ENCODE measurements at regions not wholly inside any gene's neighbourhood (a gene's known extent, or its start where the extent isn't known, plus 50 kb on each side); places are given as distances from the start of the nearest gene placed in this dataset.

GRCh38 chr5:173830421-173830820, 57.7 kb upstream of the CPEB4 start:
- DNase-seq (ENCODE audit: low read depth): no peak

GRCh38 chr5:173831196-173831914, 56.8 kb upstream of the CPEB4 start:
- DNase-seq (ENCODE audit: low read depth): no peak

GRCh38 chr5:173832386-173832785, 55.8 kb upstream of the CPEB4 start:
- no peak for DNase-seq (ENCODE audit: low read depth)

- peak; percentile 26 for DNase-seq (ENCODE audit: low read depth)
These were observed 54.8 kb upstream of the CPEB4 start for GRCh38 chr5:173833196-173833985.

- no peak for DNase-seq (ENCODE audit: low read depth)
These were observed 53.9 kb upstream of the CPEB4 start for GRCh38 chr5:173834071-173834771.

- no peak for DNase-seq (ENCODE audit: low read depth)
These were observed 53.0 kb upstream of the CPEB4 start for GRCh38 chr5:173835131-173835530.

- no peak for DNase-seq (ENCODE audit: low read depth)
These were observed 52.5 kb upstream of the CPEB4 start for GRCh38 chr5:173835661-173836060.

- DNase-seq (ENCODE audit: low read depth): no peak
These were observed 50.5 kb upstream of the CPEB4 start for GRCh38 chr5:173837654-173838053.

Data from forelimb muscle (tissue), 1 donor.